CD4-positive, alpha-beta T cell (primary cell): ENCODE measurements at regions not wholly inside any gene's neighbourhood (a gene's known extent, or its start where the extent isn't known, plus 50 kb on each side); places are given as distances from the start of the nearest gene placed in this dataset.

Experiments used
- ATAC-seq: fragments of 200-7000 bp; cut with Tn5 transposase; one replicate; pipeline ENCODE4 v1.10.0; 2022; ENCODE audit warnings: mild to moderate bottlenecking; ENCODE audit not compliant: poor library complexity
- CTCF ChIA-PET: fragments of 350-600 bp; sonication (Branson Sonifier 250); formaldehyde crosslinking; loops from one replicate; lab custom pipeline; 2021; ENCODE audit warnings: antibody characterized with exemption, inconsistent platforms; lab: Charles Lee
- POLR2A ChIA-PET: fragments of 350-600 bp; sonication (Branson Sonifier 250); formaldehyde crosslinking; loops from one replicate; lab custom pipeline; 2021; ENCODE audit warnings: antibody characterized with exemption, inconsistent platforms; lab: Charles Lee
- DNase-seq, 14 experiments: peaks; one replicate each; pipeline ENCODE4 v3.0.0-alpha.2; 2013 to 2020; ENCODE audit warnings: mixed read lengths in 2 of 14
- H3K27ac ChIP-seq, 2 donors: one replicate each; pipeline versions ENCODE4 v1.5.1 to v1.7.0; 2013; ENCODE audit warnings: low read length in 2 of 2, low read depth in 1 of 2, mild to moderate bottlenecking in 1 of 2
- H3K27me3 ChIP-seq, 2 experiments: 1 replicate in 1 of 2; 2 replicates in 1 of 2; pipeline versions ENCODE4 v1.6.1 to v1.7.0; 2013; ENCODE audit warnings: low read length in 2 of 2, control low read depth in 1 of 2, mild to moderate bottlenecking in 1 of 2, moderate library complexity in 1 of 2; ENCODE audit not compliant: insufficient read depth in 2 of 2, control insufficient read depth in 1 of 2
- H3K36me3 ChIP-seq: one replicate; pipeline ENCODE4 v1.6.1; 2013; ENCODE audit warnings: low read length, control low read depth; ENCODE audit not compliant: insufficient read depth
- H3K4me1 ChIP-seq: one replicate; pipeline ENCODE4 v1.6.1; 2013; ENCODE audit warnings: low read length, control low read depth; ENCODE audit not compliant: insufficient read depth
- H3K4me3 ChIP-seq: one replicate; pipeline ENCODE4 v1.5.1; 2013; ENCODE audit warnings: mild to moderate bottlenecking, low read length, moderate library complexity
- H3K9me3 ChIP-seq, 2 experiments: 1 replicate in 1 of 2; 2 replicates in 1 of 2; pipeline versions ENCODE4 v1.6.1 to v1.7.0; 2013; ENCODE audit warnings: low read length in 2 of 2, mild to moderate bottlenecking in 2 of 2, control low read depth in 1 of 2, moderate library complexity in 1 of 2; ENCODE audit not compliant: control insufficient read depth in 1 of 2, insufficient read depth in 1 of 2
- H3K27ac Mint-ChIP-seq: one replicate; pipeline ENCODE4 v1.8.0; 2020; ENCODE audit warnings: mixed read lengths
- H3K27me3 Mint-ChIP-seq: one replicate; pipeline ENCODE4 v1.8.0; 2021; ENCODE audit warnings: mixed read lengths
- H3K36me3 Mint-ChIP-seq: one replicate; pipeline ENCODE4 v1.8.0; 2021; ENCODE audit warnings: low read depth, mixed read lengths
- H3K4me1 Mint-ChIP-seq: one replicate; pipeline ENCODE4 v1.8.0; 2021; ENCODE audit warnings: low read depth, mixed read lengths
- H3K4me3 Mint-ChIP-seq: one replicate; pipeline ENCODE4 v1.8.0; 2020; ENCODE audit warnings: mild to moderate bottlenecking, mixed read lengths
- H3K9me3 Mint-ChIP-seq: one replicate; pipeline ENCODE4 v1.8.0; 2020; ENCODE audit warnings: mixed read lengths
- CTCF ChIP-seq: fragments of 200-600 bp; IDR thresholded peaks from one replicate; pipeline ENCODE4 v1.8.0; 2022; ENCODE audit warnings: antibody characterized with exemption, mild to moderate bottlenecking
- intact Hi-C, 2 experiments: fragments of 100-400 bp; cut with DNase I in 1 of 2; cut with micrococcal nuclease in 1 of 2; formaldehyde crosslinking; loops; one replicate each; pipeline versions ENCODE4 v1.15.1 to v1.9.0; 2023 to 2025; cut with DNase I, micrococcal nuclease

DNA sequence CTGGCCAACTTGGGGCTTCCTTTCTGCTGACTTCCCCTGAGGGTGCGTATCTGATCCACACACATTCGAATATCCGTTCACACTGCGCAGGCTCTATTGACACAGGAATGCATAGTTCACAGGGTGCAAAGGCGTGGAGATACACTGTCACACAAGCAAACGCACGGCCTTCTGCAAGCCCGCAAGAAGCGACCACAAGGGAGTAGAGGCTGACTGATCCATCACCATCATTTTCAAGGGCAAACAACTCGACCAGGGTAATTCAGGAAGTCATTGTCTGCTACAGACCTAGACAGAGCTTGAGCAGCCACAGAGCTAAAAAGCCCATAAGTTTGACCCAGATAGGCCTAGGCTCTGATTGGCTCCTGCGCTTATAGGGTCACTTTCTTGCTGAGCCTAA is 392.3 kb downstream of the MN1 start:
- intact Hi-C loops: no loop called here
- H3K9me3 Mint-ChIP-seq: no peaks in the 10 kb centered on the region
- Histone ChIP-seq H3K4me1 (no peaks in the 10 kb centered on the region), H3K9me3 (peaks cover 0 to 14% of the 10 kb centered on the region in 2 experiments), H3K27me3 (no peaks in the 10 kb centered on the region), H3K4me3 (no peak overlapping the region), H3K36me3 (no peaks in the 10 kb centered on the region), H3K27ac (no peak overlapping the region)
- H3K27me3 Mint-ChIP-seq: peaks cover 39% of the 10 kb centered on the region
- TF ChIP-seq CTCF: no peak
- H3K4me1 Mint-ChIP-seq: no peaks in the 10 kb centered on the region
- ATAC-seq: no peak
- H3K4me3 Mint-ChIP-seq: no peak overlapping the region
- no peaks in the 10 kb centered on the region for H3K36me3 Mint-ChIP-seq
- ChIA-PET CTCF (no interaction called here), POLR2A (no interaction called here)
- DNase-seq: no peak
- H3K27ac Mint-ChIP-seq: no peak overlapping the region

- no peak overlapping the region for H3K27ac Mint-ChIP-seq
- POLR2A ChIA-PET: no interaction called here
- intact Hi-C loops: no loop called here
- no peak for TF ChIP-seq CTCF
- DNase-seq: no peak
- peaks cover 0 to 3% of the 10 kb centered on the region in 2 experiments for H3K27me3 ChIP-seq
- CTCF ChIA-PET: no interaction called here
- no peaks in the 10 kb centered on the region for H3K9me3 Mint-ChIP-seq
- no peaks in the 10 kb centered on the region for H3K36me3 ChIP-seq
- no peak overlapping the region for H3K4me3 Mint-ChIP-seq
- H3K27ac ChIP-seq: no peak overlapping the region
- peaks cover 0 to 10% of the 10 kb centered on the region in 2 experiments for H3K9me3 ChIP-seq
- no peaks in the 10 kb centered on the region for H3K36me3 Mint-ChIP-seq
- H3K4me1 Mint-ChIP-seq: no peaks in the 10 kb centered on the region
- H3K27me3 Mint-ChIP-seq: peaks cover 35% of the 10 kb centered on the region
- no peak overlapping the region for H3K4me3 ChIP-seq
- no peak for ATAC-seq
- no peaks in the 10 kb centered on the region for H3K4me1 ChIP-seq
Observed at GRCh38 chr22:27412866-27413445, 388.6 kb downstream of the MN1 start.

GRCh38 chr22:27413702-27414101 is 387.9 kb downstream of the MN1 start:
- Mint-ChIP-seq H3K4me1 (no peaks in the 10 kb centered on the region), H3K36me3 (no peaks in the 10 kb centered on the region), H3K9me3 (no peaks in the 10 kb centered on the region), H3K4me3 (no peak overlapping the region), H3K27ac (no peak overlapping the region), H3K27me3 (peaks cover 36% of the 10 kb centered on the region)
- H3K36me3 ChIP-seq: no peaks in the 10 kb centered on the region
- H3K9me3 ChIP-seq: peaks cover 0 to 9% of the 10 kb centered on the region in 2 experiments
- TF ChIP-seq CTCF: no peak
- no peak overlapping the region for H3K27ac ChIP-seq
- ATAC-seq: no peak
- H3K4me1 ChIP-seq: no peaks in the 10 kb centered on the region
- intact Hi-C loops: no loop called here
- ChIA-PET CTCF (no interaction called here), POLR2A (no interaction called here)
- DNase-seq: no peak
- no peak overlapping the region for H3K4me3 ChIP-seq
- H3K27me3 ChIP-seq: peaks cover 0 to 3% of the 10 kb centered on the region in 2 experiments
